Pancreas (tissue), 10 donors: ENCODE measurements at regions not wholly inside any gene's neighbourhood (a gene's known extent, or its start where the extent isn't known, plus 50 kb on each side); places are given as distances from the start of the nearest gene placed in this dataset.

ENCODE experiments used
- ATAC-seq, 4 donors: fragments of 200-7000 bp; cut with Tn5 transposase; one replicate each; pipeline versions ENCODE4 v1.8.0 to v1.9.1; 2020; ENCODE audit warnings: mild to moderate bottlenecking in 4 of 4, moderate library complexity in 4 of 4
- DNase-seq, 6 donors: peaks; one replicate each; pipeline ENCODE4 v3.0.0-alpha.2; 2020
- FAIRE-seq: peaks from 2 replicates; lab custom pipeline; 2012; peaks lifted over from hg19 to GRCh38; lab: Jason Lieb, UNC
- H3K27ac ChIP-seq, 4 donors: fragments of 200-600 bp; sonication (generic); 1 replicate in 3 of 4; 2 replicates in 1 of 4; pipeline versions ENCODE4 v1.5.0 to v1.8.0; 2020
- H3K27me3 ChIP-seq, 4 donors: fragments of 200-600 bp; one replicate each; pipeline ENCODE4 v1.8.0; 2021
- H3K36me3 ChIP-seq, 3 donors: fragments of 200-600 bp; sonication (generic) in 1 of 3; one replicate each; pipeline versions ENCODE4 v1.5.0 to v1.8.0; 2020 to 2021
- H3K4me1 ChIP-seq, 3 donors: fragments of 200-600 bp; one replicate each; pipeline ENCODE4 v1.8.0; 2021
- H3K4me3 ChIP-seq, 4 donors: fragments of 200-600 bp; sonication (generic) in 2 of 4; one replicate each; pipeline versions ENCODE4 v1.5.0 to v1.8.0; 2020 to 2021
- H3K9me3 ChIP-seq, 4 donors: fragments of 200-600 bp; one replicate each; pipeline ENCODE4 v1.8.0; 2021
- WGBS, 2 donors: extraction: QIAGEN DNeasy Blood & Tissue Kit; methylation state at CpG; one replicate each; pipeline ENCODE4 v1.1.7; 2013; 5-methylcytosine and 5-hydroxymethylcytosine counted together
- intact Hi-C, 3 donors: fragments of 100-400 bp; cut with DNase I; formaldehyde crosslinking; loops; one replicate each; pipeline versions ENCODE4 v1.11.1 to v1.14.2; 2022
- TF ChIP-seq, protein P1 (sequence below), 4 donors: fragments of 200-600 bp; sonication (generic) in 3 of 4; IDR thresholded peaks; one replicate each; pipeline versions ENCODE4 v1.5.0 to v1.8.0; 2021; ENCODE audit warnings: antibody characterized with exemption in 4 of 4
- donor health status: healthy with polysubstance abuse.
- donor health status: DM: no; HTN: no; CAD: no; lungs with moderate emphysema.
- donor health status: DM: no; HTN: no; CAD: no.
- donor health status: control.
- donor health status: control.
- donor health status: Bipolar disorder and iron deficiency.
- donor health status: DM: yes; HTN: yes; CAD: no.
- donor health status: DM: no; HTN: no; CAD: no.
- donor health status: DM: no; HTN: no; CAD: no.
- donor health status: DM: yes; HTN: yes; CAD: no.

DNA sequence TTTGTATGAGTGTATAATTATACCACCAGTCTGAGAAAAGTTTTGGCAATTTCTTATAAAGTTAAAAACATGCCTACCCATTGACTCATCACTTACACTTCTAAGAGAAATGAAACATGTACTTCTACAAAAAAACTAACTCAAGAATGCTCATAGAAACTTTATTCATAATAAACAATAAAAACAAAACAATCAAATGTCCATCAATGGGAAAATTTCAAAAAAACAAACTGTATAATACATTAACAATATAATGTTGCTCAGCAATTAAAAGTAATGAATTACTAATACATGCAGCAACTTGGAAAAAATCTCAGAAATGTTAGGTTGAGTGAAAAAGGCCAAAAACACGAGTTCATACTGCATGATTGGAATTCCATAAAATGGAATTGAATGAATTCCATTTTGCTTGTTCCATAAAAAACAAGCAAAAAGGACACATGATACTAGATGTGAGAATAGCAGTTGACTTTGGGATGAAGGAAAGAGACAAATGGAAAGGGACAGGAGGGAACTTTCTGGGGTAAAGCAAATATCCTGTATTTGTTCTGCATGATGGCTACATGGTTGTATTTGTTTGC, 726.6 kb downstream of the RFPL4B start:
- TF ChIP-seq, protein P1, sequence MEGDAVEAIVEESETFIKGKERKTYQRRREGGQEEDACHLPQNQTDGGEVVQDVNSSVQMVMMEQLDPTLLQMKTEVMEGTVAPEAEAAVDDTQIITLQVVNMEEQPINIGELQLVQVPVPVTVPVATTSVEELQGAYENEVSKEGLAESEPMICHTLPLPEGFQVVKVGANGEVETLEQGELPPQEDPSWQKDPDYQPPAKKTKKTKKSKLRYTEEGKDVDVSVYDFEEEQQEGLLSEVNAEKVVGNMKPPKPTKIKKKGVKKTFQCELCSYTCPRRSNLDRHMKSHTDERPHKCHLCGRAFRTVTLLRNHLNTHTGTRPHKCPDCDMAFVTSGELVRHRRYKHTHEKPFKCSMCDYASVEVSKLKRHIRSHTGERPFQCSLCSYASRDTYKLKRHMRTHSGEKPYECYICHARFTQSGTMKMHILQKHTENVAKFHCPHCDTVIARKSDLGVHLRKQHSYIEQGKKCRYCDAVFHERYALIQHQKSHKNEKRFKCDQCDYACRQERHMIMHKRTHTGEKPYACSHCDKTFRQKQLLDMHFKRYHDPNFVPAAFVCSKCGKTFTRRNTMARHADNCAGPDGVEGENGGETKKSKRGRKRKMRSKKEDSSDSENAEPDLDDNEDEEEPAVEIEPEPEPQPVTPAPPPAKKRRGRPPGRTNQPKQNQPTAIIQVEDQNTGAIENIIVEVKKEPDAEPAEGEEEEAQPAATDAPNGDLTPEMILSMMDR (IDR thresholded peaks at IDR 0.05) = no peak
- H3K36me3 ChIP-seq = no peaks in the 10 kb centered on the region
- ATAC-seq = no peak
- no peaks in the 10 kb centered on the region for H3K9me3 ChIP-seq
- intact Hi-C loops = no loop called here
- FAIRE-seq = no peak
- H3K27me3 ChIP-seq = no peaks in the 10 kb centered on the region
- no peak for DNase-seq
- 44 to 66% methylated on average over 1 of the region's 1 CpG for WGBS, 2 donors
- no peaks in the 10 kb centered on the region for H3K4me1 ChIP-seq
- no peak overlapping the region for H3K4me3 ChIP-seq
- no peak overlapping the region for H3K27ac ChIP-seq

DNA sequence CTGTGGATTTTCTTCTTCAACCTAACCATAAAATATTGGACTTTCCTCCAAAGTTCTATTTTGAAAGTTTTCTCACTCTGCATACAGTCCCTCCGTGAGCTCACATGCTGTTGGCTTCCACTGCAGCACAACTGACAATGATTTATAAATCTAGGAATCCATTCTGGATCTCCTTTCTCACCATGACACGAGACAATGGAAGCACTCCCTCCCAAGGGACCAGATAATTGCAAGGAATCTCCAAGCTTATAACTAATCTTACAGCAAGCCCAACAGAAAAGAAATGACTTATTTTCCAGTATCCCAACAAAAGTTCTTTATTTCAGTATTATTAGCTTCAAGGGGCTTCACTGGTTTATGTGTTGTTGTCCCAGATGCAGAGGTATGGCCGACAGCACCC, 729.0 kb downstream of the RFPL4B start:
- Histone ChIP-seq H3K27ac (no peak overlapping the region), H3K36me3 (no peaks in the 10 kb centered on the region), H3K27me3 (no peaks in the 10 kb centered on the region), H3K4me3 (no peak overlapping the region), H3K9me3 (no peaks in the 10 kb centered on the region), H3K4me1 (no peaks in the 10 kb centered on the region)
- TF ChIP-seq, protein P1 (IDR thresholded peaks at IDR 0.05) = no peak
- DNase-seq = no peak
- WGBS, 2 donors = 57 to 67% methylated on average over 3 of the region's 3 CpGs
- intact Hi-C loops = no loop called here
- no peak for FAIRE-seq
- no peak for ATAC-seq

DNA sequence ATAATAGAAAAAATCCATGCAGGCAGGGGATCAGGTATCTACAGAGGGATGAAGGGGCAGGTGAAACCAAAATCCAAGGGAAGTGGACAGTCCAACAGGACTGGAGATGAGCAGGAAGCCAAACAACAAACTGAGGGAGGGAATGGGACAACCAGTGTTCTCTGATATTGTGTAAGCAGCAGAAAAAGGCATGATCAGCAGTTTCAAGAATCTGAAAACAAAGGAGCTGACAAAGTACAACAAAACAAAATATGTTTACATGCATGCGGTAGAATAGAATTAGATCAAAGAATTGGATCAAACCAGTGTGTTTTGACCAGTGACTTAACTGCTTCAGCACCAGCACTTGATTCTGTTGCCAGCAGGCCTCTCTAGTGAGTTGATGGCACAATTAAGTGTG, 729.7 kb downstream of the RFPL4B start:
- no peak overlapping the region for H3K27ac ChIP-seq
- no peaks in the 10 kb centered on the region for H3K36me3 ChIP-seq
- DNase-seq (no peak), ATAC-seq (no peak), FAIRE-seq (no peak)
- H3K4me1 ChIP-seq = no peaks in the 10 kb centered on the region
- 52 to 59% methylated on average over 1 of the region's 1 CpG for WGBS, 2 donors
- intact Hi-C loops = no loop called here
- H3K27me3 ChIP-seq = no peaks in the 10 kb centered on the region
- H3K4me3 ChIP-seq = no peak overlapping the region
- H3K9me3 ChIP-seq = no peaks in the 10 kb centered on the region
- TF ChIP-seq, protein P1 (IDR thresholded peaks at IDR 0.05) = no peak

DNA sequence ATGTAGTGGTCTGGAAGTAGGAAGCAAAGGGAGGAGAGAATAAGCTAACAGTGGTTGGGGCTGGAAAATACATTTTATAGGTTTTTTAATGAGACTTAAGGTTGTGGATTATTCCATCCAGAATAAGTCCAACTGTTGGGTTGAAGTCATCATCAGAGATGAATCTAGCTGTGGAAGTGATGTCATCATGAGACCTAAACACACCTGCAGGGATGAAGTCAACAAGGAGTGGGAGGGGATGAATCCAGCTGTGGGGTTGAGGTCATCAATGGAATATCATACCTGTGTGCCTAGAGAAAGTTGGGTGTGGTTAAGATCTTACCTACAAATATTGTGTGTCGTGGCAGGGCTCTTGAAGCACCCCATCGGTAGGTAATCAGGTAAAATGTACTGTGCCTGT, 730.7 kb downstream of the RFPL4B start:
- intact Hi-C loops = no loop called here
- no peaks in the 10 kb centered on the region for H3K27me3 ChIP-seq
- no peak for FAIRE-seq
- ATAC-seq = no peak
- WGBS, 2 donors = 82 to 86% methylated on average over 2 of the region's 2 CpGs
- no peak overlapping the region for H3K27ac ChIP-seq
- no peak for DNase-seq
- no peaks in the 10 kb centered on the region for H3K36me3 ChIP-seq
- H3K4me1 ChIP-seq = no peaks in the 10 kb centered on the region
- H3K9me3 ChIP-seq = no peaks in the 10 kb centered on the region
- no peak overlapping the region for H3K4me3 ChIP-seq
- TF ChIP-seq, protein P1 (IDR thresholded peaks at IDR 0.05) = no peak

DNA sequence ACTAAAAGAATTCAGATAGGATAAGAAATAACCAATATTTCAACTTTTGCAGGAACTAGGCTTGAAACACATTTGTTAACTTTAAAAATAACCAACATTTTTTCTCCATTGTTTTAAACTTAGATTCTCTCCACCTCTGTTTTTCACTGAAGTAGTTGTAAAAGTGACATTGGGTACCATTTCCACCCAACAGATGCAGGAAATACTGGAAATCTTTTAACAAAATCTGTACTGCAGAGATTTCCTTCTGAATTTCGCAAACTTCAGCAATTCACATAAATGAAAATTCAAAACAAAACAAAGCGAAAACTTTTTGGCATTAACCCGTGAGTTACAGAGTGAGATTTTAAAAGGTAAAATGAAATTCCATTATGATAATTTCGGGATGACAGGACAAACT, 731.7 kb downstream of the RFPL4B start:
- no peak overlapping the region for H3K27ac ChIP-seq
- H3K4me1 ChIP-seq = no peaks in the 10 kb centered on the region
- 62 to 83% methylated on average over 4 of the region's 4 CpGs for WGBS, 2 donors
- intact Hi-C loops = no loop called here
- ATAC-seq (no peak), DNase-seq (no peak), FAIRE-seq (no peak)
- no peaks in the 10 kb centered on the region for H3K36me3 ChIP-seq
- no peaks in the 10 kb centered on the region for H3K27me3 ChIP-seq
- TF ChIP-seq, protein P1 (IDR thresholded peaks at IDR 0.05) = no peak
- H3K4me3 ChIP-seq = no peak overlapping the region
- no peaks in the 10 kb centered on the region for H3K9me3 ChIP-seq
